ENCODE measurements at regions not wholly inside any gene's neighbourhood (a gene's known extent, or its start where the extent isn't known, plus 50 kb on each side); places are given as distances from the start of the nearest gene placed in this dataset.
"Not testable (repeated sequence)": the region's sequence is repeated elsewhere in the genome, so short reads cannot be mapped to it uniquely, and the experiment has no call there.

DNA sequence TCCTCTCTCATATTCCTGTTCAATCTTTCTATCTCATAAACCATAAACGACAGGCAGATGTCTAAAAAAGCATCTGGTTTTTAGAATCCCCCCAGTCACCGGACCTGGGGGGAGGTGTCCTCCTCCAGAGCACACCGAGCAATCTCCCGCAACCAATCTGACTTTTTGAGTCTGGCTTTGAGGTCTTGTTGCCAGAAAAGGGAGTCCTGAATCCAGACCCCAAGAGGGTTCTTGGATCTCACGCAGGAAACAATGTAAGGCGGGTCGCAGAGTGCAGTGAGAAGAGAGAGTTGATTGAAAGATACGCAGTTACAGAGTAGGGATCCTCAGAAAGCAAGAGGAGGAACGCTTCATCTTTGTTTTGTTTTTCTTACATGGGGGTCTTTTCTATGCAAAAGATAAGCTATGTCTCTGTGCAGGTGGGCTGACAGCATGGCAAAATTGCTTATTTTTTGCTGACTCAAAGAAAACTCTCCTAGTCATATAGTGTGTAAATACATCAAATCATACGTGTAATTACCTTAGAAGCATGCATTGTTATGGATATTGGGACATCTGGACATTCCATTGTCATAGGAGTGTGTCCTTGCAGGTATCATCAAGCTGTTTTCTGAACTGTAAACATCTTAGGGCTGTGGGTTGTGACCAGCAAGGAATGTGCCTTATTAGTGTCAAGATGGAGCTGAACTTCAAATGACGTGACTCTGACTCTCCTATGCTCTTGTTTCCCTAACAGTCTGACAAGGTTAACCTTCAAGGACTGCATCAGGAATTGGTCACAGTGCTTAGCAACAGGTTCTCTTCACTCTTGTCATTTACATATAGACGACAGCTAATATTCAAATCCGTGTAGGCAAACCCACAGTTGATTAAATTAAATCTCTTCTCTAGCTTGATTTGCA, 159.3 kb upstream of the DAPK1 start:
- no peak for DNase-seq

DNA sequence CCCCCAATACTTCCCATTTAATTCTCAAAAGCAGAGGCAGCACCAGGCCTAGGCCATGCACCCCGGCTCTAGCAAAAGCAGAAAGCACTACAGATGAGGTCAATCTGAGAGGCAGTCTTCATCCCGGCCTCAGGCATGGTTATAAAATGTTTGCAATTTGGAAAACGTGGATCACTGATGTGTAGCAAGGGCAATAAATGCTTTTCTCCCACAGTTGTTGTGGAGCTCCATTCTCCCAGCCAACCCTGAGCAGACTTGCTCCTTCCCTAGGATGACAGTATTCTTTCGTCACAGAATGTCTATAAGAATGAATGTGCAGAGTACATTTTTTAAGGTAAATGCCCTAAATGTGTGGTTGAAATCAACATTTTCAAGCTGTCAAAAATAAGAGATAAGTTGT, 157.3 kb upstream of the DAPK1 start:
- DNase-seq = no peak

DNA sequence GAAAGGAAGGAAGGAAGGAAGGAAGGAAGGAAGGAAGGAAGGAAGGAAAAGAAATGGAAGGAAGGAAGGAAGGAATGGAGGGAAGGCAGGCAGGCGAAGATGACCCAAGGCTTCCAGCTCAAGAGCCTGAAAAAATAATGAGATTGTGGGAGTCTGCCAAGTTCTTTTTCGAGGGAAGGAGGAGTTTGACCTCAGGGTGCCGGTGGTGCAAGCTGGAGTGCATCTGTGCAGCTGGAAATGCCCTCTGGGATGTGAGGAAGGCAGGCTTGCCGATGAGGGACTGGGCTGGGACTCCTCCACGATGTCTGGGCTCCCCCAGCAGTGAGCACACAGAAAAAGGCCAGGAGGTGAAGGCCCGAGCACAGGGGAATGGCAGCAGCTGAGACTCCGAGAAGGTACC, 154.9 kb upstream of the DAPK1 start:
- no peak for DNase-seq

DNA sequence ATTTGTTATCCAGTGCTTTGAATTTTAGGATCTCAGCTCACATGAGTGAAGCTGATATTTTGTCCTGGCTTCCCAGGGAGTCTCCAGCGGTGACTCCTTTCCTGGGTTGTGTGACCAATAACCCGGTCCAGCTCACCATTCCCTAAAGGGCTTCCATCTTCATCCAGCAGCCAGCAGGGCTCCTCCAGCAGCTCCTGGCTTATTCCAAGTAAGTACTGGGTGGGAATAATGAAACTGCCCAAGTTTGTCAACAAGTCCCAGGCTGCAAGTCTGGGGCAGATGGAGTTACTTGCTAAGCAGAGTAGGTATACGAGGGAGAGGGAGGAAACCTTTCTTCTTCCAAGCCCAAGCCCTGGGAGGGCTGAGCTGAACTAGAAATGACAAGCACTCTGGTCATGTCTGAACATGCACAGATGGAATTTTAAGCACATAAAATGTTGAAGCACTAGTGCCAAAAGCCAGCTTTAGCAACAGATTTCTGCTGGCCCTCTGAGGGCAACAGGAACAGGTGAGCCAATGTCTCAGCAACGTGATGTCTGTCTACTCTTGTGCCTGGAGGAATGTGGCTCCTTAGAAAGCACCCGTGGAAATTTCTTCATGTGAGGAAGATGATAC, 153.7 kb upstream of the DAPK1 start:
- DNase-seq = no peak

DNA sequence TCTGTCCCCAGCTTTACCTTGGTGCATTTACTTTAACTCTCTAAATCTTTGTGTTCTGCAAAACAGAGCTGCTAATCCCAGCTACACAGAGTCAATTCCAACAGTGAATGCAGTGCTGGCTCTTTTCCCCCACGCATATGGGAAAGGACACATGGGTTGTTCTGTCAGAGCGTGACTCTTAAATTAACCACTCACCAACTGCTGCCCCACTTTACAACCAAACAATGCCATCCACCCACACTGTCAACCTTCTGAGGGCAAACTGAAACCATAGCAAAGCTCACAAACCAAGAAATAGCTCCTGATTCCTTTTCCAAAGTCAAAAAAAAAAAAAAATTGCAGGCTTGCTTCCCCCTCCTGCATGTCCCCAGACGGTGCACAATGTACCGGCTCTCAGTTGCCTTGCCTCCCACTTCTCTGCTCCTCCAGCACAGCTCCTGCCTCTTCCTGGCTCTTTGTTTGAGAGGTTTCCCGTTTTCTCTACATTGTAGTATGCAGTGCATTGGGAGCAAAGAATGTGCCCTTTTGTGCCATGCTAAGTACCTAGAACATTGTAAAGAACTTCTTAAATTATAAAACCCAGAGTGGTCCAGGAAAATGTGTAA, 151.5 kb upstream of the DAPK1 start:
- no peak for DNase-seq

DNA sequence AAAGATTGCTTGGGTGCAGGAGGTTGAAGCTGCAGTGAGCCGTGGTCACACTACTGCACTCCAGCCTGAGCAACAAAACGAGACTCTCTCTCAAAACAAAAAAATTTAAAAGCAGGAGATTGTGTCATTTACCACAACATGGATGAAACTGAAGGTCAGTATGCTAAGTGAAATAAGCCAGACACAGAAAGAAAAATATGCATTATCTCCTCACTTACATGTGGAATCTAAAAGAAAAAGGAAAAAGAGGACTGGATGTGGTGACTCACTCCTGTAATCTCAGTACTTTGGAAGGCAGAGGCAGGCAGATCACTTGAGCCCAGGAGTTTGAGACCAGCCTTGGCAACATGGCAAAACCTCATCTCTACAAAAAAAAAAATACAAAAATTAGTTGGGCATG, 146.8 kb upstream of the DAPK1 start:
- no peak for DNase-seq

DNA sequence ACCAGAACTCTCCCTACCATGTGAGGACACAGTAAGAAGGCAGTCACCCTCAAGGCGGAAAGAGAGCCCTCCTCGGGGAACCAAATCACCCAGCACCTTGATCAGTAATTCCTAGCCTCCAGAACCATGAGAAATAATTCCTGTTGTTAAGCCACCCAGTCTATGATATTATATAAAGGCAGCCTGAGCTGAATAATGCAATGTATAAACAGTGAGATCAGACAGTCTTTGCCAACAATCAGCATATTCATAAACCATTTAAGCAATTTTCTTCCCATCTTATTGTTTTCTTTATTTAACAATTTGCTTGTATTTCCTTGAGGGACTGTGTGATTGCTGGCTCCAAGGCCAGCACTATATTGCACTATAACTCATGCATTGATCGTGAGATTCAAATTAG, 144.4 kb upstream of the DAPK1 start:
- DNase-seq = no peak

DNA sequence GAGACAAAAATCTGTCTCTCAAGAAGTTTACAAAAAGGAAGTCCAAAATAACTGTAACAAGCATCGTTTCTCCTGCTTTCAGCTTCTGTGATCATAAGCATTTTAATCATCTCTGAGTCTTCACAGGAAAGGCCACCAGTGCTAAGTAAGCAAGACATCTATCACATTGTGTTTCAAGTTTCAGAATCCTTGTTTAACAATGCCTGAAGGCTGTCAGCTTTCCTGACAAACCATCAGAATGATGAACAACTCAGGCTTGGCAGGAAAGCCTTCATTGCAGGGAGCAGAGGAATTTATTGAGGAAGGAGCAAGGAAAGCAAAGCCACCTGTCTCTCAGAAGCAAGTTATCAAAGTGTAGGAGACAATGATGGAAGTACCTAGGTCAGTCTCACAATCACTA, 143.5 kb upstream of the DAPK1 start:
- no peak for DNase-seq

DNA sequence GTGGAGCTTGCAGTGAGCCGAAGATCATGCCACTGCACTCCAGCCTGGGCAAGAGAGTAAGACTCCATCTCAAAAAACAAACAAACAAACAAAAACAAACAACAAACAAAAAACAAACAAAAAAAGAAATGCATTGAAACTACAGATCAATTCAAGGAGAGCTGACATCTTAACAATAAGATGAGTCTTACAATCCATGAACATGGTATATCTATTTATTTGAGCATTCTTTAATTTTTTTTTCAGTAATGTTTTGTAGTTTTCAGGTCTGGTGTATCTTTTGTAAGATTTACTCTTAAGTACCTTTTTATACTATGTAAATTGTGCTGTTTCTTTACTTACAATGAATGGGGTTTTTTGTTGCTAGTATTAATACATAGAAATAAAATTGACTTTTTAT, 140.1 kb upstream of the DAPK1 start:
- no peak for DNase-seq

DNA sequence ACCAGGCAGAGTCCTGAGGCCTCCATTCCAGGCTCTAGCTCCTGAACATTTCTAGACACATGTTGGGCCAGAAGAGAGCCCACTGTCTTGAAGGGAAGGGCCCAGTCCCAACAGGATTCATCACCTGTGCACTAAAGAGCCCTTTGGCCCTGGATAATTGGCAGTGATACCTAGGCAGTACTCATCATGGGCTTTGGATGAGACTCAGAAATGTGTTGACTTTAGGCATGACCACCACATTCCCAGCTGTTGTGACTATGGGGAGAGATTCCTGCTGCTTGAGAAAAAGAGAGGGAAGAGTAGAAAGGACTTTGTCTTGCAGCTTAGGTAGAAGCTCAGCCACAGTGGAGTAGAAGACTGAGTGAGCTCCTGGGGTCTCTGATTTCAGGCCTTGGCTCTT, 138.4 kb upstream of the DAPK1 start:
- DNase-seq = no peak

DNA sequence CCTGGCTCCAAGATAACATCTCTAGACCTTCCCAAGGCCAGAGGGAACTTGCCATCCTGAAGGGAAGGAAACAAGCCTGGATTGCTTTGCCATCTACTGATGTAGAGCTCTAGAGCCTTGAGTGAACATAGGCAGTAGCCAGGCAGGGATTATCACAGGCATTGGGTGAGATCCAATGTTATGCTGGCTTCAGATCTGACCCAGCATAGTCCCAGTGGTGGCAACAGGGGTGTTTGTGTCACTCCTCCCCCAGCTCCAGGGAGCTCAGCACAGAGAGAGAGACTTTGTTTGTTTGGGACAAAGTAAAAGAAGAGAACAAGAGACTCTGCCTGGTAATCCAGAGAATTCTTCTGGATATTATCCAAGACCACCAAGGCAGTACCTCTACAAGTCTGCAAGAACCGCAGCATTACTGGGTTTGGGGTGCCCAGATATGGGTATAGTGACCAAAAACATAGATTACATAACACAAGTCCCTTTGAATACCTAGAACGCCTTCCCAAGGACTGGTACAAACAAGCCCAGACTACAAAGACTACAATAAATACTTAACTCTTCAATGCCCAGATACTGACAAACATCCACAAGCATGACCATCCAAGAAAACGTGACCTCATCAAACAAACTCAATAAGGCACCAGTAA, 137.6 kb upstream of the DAPK1 start:
- no peak for DNase-seq

DNA sequence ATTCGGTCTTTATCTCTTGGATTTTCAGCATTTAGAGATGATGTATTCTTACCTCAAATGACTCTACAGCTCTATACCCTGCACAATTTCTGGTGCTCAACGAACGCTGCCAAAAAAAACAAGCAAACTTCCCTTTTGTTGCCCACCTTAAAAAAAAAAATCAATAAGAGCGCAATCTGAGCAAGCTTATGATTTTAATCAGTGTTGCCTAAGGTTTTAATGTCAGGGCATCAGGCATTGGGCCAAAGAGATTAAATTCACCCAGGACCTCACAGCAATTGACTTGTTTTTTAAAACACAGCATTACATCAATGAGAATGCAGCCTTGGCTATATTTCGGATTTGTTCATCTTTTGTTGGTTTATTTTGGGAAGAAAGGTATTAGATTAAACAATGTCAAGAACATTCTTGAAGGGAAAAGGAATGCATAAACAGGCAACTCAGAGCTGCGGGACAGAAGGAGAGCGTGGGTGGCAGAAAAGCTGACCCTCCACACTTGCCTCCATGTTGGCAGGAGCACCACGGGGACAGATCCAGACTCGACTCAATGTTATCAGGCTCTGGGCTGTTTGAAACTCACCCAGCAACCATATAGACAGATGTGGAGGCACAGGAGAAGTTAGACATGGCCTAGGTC, 127.5 kb upstream of the DAPK1 start:
- DNase-seq = no peak

DNA sequence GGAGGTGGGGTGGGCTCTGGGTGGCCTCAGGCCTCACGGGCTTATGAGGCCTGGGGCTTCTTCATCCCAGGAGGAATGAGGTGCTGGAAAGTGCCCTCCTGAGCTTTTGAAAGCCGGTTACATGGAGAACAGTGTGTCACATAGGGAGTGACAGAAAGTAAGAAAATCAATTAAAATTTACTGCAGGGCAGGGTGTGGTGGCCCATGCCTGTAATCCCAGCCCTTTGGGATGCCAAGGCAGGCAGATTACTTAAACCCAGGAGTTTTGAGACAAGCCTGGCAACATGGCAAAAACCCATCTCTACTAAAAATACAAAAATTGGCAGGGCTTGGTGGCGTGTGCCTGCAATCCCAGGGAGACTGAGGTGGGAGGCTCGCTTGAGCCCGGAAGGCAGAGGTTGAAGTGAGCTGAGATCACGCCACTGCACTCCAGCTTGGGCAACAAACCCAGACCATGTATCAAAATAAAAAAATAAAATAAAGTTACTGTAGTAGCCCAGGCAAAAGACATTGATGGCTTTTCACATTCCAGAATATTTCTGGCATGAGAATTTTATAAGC, 125.8 kb upstream of the DAPK1 start:
- DNase-seq = no peak

DNA sequence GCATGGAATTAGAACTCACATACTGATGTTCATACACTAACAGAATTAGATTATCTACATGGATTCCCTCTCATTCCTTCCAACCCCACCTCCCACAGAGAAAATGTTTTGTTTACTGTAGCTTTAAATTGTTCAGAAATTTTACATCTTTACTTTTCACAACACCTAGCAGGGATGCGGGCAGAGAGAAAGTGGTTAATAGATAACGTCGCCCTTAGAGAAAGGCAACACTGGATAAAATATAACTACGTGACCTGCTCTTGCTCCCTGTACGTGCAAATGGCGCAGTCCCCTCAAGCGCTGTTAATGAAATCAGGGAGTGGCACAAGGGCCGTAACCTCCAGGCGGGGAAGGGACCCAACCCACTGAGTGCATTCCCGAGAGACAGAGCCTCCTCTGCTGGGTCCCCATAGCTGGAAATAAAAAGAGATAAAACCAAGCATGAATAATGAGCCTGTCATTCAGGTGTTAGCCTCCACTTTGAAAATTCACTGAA, 125.3 kb upstream of the DAPK1 start:
- no peak for DNase-seq

DNA sequence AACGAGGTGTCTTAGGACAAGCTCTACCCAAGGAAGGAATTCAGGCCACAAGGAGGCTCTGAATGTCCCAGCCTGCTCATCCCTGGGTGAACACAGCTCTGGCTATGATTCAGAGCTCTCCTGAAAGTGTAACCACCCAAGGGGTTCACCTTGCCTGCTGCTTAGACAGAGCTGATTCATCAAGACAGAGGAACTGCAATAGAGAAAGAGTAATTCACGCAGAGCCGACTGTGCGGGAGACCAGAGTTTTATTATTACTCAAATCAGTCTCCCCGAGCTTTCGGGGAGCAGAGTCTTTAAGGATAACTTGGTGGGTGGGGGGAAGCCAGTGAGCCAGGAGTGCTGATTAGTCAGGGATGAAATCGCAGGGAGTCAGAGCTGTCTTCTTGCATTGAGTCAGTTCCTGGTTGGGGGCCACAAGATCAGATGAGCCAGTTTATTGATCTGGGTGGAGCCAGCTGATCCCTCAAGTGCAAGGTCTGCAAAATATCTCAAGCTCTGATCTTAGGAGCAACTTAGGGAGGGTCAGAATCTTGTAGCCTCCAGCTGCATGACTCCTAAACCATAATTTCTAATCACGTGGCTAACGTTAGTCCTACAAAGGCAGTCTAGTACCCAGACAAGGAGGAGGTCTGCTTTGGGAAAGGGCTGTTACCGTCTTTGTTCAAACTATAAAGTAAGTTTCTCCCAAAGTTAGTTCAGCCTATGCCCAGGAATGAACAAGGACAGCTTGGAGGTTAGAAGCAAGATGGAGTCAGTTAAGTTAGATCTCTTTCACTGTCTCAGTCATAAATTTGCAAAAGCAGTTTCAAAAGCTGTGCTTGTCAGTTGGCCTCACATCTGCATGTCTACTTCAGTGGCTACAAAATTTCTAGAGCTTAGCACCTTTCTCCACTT, 123.4 kb upstream of the DAPK1 start:
- not testable (repeated sequence) for DNase-seq

DNA sequence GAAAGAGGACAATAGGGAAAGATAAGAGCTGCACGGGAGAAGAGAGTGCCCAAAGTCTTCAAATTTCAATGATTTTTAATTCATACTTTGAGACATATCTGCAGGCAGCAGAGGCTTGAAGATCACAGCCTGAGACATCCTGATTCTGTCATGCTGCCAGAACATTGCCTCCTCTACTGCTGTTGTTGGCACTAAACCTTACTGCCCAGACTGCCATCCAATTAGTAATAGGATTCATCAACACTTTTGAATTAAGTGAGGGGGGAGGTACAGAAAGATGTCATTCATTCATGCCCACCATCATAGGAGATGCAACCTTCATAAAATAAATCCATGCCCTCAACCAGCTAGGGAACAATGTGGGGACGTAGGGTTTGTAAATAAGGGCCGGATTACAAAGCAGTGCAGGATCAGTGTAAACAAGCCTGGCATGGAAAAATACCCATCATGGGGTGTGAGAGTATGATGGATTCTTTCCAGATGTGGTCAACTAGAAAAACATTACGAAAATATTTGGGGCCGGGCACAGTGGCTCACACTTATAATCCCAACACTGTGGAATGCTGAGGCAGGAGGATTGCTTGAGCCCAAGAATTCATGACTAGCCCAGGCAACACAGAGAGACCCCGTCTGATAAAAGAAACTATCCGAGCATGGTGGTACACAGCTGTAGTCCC, 122.1 kb upstream of the DAPK1 start:
- DNase-seq = no peak

DNA sequence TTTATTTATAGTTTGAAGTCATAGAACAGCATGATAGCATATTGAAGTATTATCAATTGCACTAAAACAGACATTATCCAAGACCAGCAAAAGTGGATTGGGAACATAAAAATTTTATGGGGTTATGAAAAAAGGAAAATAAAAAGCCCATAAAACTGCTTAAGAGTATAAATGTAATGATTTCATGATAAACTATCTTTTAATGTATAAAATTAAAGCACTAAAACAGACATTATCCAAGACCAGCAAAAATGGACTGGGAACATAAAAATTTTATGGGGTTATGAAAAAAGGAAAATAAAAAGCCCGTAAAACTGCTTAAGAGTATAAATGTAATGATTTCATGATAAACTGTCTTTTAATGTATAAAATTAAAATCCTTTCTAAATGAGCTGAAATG, 119.0 kb upstream of the DAPK1 start:
- DNase-seq = no peak

DNA sequence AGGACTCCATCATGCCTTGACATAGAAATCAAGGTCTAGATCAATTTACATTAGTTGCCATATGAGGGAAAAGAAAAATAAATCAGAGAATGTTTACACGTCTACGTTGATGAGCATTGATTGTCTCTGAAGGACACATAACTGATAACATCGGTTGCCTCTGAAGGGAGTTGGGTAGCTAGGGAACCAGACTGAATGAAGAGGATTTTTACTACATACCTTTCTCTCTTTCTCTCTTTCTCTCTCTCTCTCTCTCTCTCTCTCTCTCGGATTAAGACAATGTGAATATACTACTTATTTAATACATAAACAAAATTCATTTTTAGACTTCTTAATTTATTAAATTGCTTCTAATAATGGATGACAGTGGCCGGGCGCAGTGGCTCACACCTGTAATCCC, 118.4 kb upstream of the DAPK1 start:
- no peak for DNase-seq

DNA sequence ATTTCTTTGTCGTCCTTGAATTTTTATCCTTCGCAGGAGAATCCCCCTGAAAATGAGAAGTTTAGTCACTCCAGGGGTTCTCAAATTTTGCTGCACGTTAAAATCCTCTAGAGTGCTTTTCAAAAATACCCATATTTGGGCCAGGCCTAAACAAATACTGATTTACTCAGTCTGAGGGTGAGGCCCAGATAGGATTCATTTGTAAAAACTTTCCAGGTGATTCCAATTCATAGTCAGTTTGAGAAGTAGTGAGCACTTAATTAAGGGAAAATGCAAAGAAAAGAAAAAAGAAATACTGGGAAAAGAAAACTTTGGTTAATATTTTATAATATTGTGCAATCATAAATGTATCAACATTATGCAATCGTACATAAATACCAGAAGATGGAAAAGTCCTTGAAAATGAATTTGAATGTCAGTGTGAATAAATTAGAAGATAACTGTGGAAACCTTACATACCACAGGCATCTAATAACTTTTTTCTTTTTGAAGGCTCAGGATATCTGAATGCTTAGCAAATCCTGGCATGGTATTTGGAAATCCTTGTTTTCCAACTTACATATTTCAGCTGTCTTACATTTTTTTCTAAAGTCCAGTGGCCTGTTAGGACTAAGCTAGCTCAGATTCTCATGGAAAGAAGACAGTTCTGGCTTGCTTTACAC, 116.5 kb upstream of the DAPK1 start:
- no peak for DNase-seq

DNA sequence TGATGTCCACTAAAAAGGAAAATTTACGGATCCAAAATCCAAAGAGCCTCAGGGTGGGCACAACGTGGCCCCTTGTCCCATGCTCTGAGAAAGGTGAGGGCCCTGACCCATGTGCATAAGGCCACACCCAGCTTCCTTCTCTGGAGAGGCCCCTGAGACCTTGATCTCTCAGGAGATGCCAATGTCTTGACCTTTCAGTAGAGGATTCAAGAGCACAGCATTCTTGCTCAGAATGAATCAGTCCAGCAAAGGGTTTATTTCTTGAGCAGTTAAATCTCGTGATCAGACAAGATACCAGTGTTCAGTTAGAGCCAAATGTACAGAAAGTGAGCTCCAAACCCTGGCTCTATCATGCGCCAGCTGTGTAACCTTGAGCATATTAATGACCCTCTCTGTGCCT, 115.9 kb upstream of the DAPK1 start:
- DNase-seq = no peak

DNA sequence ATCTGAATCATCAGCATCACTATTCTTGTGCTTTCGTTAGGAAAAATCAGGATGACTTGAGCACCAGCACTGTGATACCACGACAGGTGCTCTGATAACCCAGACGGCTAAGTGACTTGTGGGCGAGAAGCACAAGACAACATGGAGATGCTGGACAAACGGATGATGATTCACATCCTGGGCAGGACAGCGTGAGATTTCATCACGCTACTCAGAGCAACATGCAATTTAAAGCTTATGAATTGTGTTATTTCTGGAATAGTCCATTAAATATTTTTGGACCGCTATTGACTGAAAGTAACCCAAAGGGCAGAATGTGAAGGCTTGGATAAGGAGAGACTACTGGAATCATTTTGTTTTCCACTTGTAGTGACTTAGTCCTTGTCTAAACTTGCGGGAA, 114.8 kb upstream of the DAPK1 start:
- DNase-seq = no peak
